ENCODE measurements at regions not wholly inside any gene's neighbourhood (a gene's known extent, or its start where the extent isn't known, plus 50 kb on each side); places are given as distances from the start of the nearest gene placed in this dataset.

DNA sequence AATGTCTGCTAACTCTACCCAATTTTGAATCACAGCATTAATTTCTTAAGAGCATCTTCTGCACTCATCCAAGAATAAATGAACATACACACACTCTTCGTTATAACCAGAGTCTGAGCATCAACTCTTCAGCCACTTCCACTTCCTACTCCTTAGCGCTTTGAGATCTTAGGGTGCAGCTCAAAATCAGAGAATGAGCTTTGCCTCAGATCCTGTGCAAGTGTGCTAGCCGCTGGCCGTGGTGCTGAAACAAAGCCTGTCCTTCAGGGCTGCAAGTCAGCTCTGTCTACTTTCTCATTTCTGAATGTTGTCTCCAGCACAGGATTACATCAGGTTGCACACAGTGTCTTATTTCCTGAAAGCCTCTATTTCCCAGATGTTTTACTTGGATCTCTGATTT lies 165.4 kb downstream of the AIPL1 start:
- H4K20me1 ChIP-seq (ENCODE audit: insufficient read depth, poor library complexity, severe bottlenecking) = no peaks in the 10 kb centered on the region
- H3K36me3 ChIP-seq (replicated peaks; ENCODE audit: insufficient read depth, low read depth) = no peaks in the 10 kb centered on the region
- TF ChIP-seq EZH2phosphoT487 (IDR thresholded peaks at IDR 0.05; ENCODE audit: low read depth, severe bottlenecking, unreplicated experiment) (no peak), EZH2 (IDR thresholded peaks at IDR 0.05; ENCODE audit: borderline replicate concordance) (no peak)
- TF ChIP-seq, protein P1, sequence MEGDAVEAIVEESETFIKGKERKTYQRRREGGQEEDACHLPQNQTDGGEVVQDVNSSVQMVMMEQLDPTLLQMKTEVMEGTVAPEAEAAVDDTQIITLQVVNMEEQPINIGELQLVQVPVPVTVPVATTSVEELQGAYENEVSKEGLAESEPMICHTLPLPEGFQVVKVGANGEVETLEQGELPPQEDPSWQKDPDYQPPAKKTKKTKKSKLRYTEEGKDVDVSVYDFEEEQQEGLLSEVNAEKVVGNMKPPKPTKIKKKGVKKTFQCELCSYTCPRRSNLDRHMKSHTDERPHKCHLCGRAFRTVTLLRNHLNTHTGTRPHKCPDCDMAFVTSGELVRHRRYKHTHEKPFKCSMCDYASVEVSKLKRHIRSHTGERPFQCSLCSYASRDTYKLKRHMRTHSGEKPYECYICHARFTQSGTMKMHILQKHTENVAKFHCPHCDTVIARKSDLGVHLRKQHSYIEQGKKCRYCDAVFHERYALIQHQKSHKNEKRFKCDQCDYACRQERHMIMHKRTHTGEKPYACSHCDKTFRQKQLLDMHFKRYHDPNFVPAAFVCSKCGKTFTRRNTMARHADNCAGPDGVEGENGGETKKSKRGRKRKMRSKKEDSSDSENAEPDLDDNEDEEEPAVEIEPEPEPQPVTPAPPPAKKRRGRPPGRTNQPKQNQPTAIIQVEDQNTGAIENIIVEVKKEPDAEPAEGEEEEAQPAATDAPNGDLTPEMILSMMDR (IDR thresholded peaks at IDR 0.05; ENCODE audit: poor library complexity) = no peak
- no peak overlapping the region for H3K4me3 ChIP-seq
- H3K4me2 ChIP-seq = no peak overlapping the region
- H3K4me1 ChIP-seq (ENCODE audit: insufficient read depth) = no peaks in the 10 kb centered on the region
- no peak overlapping the region for H3K27ac ChIP-seq
- no peak overlapping the region for H2AFZ ChIP-seq
- peak; percentile 82 for DNase-seq (ENCODE audit: low spot score)
- no peaks in the 10 kb centered on the region for H3K79me2 ChIP-seq
- 18% methylated on average over 4 of the region's 4 CpGs for WGBS (ENCODE audit: low lambda C conversion rate, missing lambda C conversion rate)
- no peaks in the 10 kb centered on the region for H3K9me2 ChIP-seq (replicated peaks; ENCODE audit: insufficient read depth)
- no peaks in the 10 kb centered on the region for H3K9me3 ChIP-seq (ENCODE audit: low read depth)
- no peaks in the 10 kb centered on the region for H3K27me3 ChIP-seq

DNA sequence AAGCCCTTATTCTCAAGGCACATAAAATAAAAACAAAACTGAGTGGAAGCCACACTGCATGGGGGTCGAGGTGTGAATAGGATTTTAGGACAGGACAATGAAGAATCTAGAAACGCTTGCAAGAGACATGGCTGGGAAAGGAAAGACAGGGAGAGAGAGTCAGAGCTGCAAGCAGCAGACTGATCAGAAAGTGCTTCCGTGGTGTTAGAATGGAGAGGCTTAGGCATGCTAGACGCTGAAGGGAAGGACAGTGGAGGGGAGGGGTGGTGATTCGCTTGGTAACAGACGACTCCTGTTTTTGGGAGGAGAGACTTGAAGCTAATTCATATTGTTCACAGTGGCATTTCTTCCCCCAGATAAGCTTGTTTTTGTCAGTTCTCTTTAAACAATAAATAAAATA lies 173.5 kb downstream of the AIPL1 start:
- H3K36me3 ChIP-seq (replicated peaks; ENCODE audit: insufficient read depth, low read depth) = no peaks in the 10 kb centered on the region

DNA sequence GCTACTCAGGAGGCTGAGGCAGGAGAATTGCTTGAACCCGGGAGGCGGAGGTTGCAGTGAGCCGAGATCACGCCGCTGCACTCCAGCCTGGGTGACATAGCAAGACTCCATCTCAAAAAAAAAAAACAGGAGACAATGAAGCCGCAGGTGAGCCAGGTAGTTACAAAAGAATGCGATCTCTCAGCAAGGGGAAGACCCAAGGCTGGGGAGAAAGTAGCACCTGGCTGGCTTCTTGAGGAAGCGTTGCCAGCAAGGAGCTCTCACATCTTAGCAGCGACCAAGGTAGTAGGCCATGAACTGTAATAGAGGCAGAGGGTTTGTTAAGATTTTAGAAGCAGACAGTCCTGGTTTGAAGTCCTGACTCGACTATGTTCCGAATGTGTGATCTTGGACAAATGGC lies 175.0 kb downstream of the AIPL1 start:
- no peaks in the 10 kb centered on the region for H3K9me2 ChIP-seq (replicated peaks; ENCODE audit: insufficient read depth)
- H2AFZ ChIP-seq = no peak overlapping the region
- no peaks in the 10 kb centered on the region for H3K9me3 ChIP-seq (ENCODE audit: low read depth)
- no peak overlapping the region for H3K4me3 ChIP-seq
- H3K79me2 ChIP-seq = no peaks in the 10 kb centered on the region
- H3K27me3 ChIP-seq = peaks cover 5% of the 10 kb centered on the region
- H3K27ac ChIP-seq = no peak overlapping the region
- H4K20me1 ChIP-seq (ENCODE audit: insufficient read depth, poor library complexity, severe bottlenecking) = no peaks in the 10 kb centered on the region
- TF ChIP-seq EZH2phosphoT487 (IDR thresholded peaks at IDR 0.05; ENCODE audit: low read depth, severe bottlenecking, unreplicated experiment) (no peak), EZH2 (IDR thresholded peaks at IDR 0.05; ENCODE audit: borderline replicate concordance) (no peak)
- TF ChIP-seq, protein P1 (IDR thresholded peaks at IDR 0.05; ENCODE audit: poor library complexity) = no peak
- 85% methylated on average over 11 of the region's 11 CpGs for WGBS (ENCODE audit: low lambda C conversion rate, missing lambda C conversion rate)
- H3K36me3 ChIP-seq (replicated peaks; ENCODE audit: insufficient read depth, low read depth) = no peaks in the 10 kb centered on the region
- no peak for DNase-seq (ENCODE audit: low spot score)
- no peak overlapping the region for H3K4me2 ChIP-seq
- H3K4me1 ChIP-seq (ENCODE audit: insufficient read depth) = no peaks in the 10 kb centered on the region

More for the DNA sequence above, 173.5 kb downstream of the AIPL1 start:
- H4K20me1 ChIP-seq (ENCODE audit: insufficient read depth, poor library complexity, severe bottlenecking) = no peaks in the 10 kb centered on the region
- H3K4me1 ChIP-seq (ENCODE audit: insufficient read depth) = no peaks in the 10 kb centered on the region
- no peaks in the 10 kb centered on the region for H3K9me3 ChIP-seq (ENCODE audit: low read depth)
- no peak overlapping the region for H3K27ac ChIP-seq
- TF ChIP-seq, protein P1 (IDR thresholded peaks at IDR 0.05; ENCODE audit: poor library complexity) = no peak
- TF ChIP-seq EZH2phosphoT487 (IDR thresholded peaks at IDR 0.05; ENCODE audit: low read depth, severe bottlenecking, unreplicated experiment) (no peak), EZH2 (IDR thresholded peaks at IDR 0.05; ENCODE audit: borderline replicate concordance) (no peak)
- no peak overlapping the region for H3K4me2 ChIP-seq
- no peak for DNase-seq (ENCODE audit: low spot score)
- WGBS (ENCODE audit: low lambda C conversion rate, missing lambda C conversion rate) = 32% methylated on average over 6 of the region's 6 CpGs
- no peaks in the 10 kb centered on the region for H3K9me2 ChIP-seq (replicated peaks; ENCODE audit: insufficient read depth)
- H2AFZ ChIP-seq = no peak overlapping the region
- no peak overlapping the region for H3K4me3 ChIP-seq
- peaks cover 5% of the 10 kb centered on the region for H3K27me3 ChIP-seq
- no peaks in the 10 kb centered on the region for H3K79me2 ChIP-seq

DNA sequence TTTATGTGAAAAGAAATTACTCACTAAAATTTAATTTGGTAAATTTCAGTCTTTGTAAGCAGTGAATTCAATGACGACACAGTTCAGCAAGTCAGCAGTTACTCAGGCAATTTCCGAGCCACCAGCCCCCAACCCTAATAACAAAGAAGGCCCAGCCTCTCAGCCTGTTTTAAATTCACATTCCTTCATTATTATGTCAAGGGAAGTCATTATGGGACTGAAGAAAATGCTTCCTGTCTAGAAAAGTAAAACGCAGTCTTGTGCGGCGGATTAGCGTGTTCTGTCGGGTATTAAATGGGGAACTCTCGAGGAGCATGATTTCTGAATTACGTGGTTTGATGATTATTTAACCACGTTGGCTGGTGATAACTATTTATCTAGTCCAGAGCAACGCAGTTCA lies 177.6 kb downstream of the AIPL1 start:
- 63% methylated on average over 11 of the region's 11 CpGs for WGBS (ENCODE audit: low lambda C conversion rate, missing lambda C conversion rate)
- H3K79me2 ChIP-seq = no peaks in the 10 kb centered on the region
- TF ChIP-seq, protein P1 (IDR thresholded peaks at IDR 0.05; ENCODE audit: poor library complexity) = no peak
- H3K9me2 ChIP-seq (replicated peaks; ENCODE audit: insufficient read depth) = no peaks in the 10 kb centered on the region
- H3K4me1 ChIP-seq (ENCODE audit: insufficient read depth) = no peaks in the 10 kb centered on the region
- DNase-seq (ENCODE audit: low spot score) = no peak
- no peaks in the 10 kb centered on the region for H4K20me1 ChIP-seq (ENCODE audit: insufficient read depth, poor library complexity, severe bottlenecking)
- H3K4me3 ChIP-seq = no peak overlapping the region
- H2AFZ ChIP-seq = no peak overlapping the region
- H3K27me3 ChIP-seq = peaks cover 5% of the 10 kb centered on the region
- no peak overlapping the region for H3K27ac ChIP-seq
- no peak overlapping the region for H3K4me2 ChIP-seq
- H3K9me3 ChIP-seq (ENCODE audit: low read depth) = no peaks in the 10 kb centered on the region
- H3K36me3 ChIP-seq (replicated peaks; ENCODE audit: insufficient read depth, low read depth) = no peaks in the 10 kb centered on the region
